ENCODE measurements at regions not wholly inside any gene's neighbourhood (a gene's known extent, or its start where the extent isn't known, plus 50 kb on each side); places are given as distances from the start of the nearest gene placed in this dataset.

- TF ChIP-seq CTCF (IDR thresholded peaks at IDR 0.05; ENCODE audit: low read depth, low read length, missing input control) (no peak), RAD21 (IDR thresholded peaks at IDR 0.05) (no peak)
- TF ChIP-seq, protein P1, sequence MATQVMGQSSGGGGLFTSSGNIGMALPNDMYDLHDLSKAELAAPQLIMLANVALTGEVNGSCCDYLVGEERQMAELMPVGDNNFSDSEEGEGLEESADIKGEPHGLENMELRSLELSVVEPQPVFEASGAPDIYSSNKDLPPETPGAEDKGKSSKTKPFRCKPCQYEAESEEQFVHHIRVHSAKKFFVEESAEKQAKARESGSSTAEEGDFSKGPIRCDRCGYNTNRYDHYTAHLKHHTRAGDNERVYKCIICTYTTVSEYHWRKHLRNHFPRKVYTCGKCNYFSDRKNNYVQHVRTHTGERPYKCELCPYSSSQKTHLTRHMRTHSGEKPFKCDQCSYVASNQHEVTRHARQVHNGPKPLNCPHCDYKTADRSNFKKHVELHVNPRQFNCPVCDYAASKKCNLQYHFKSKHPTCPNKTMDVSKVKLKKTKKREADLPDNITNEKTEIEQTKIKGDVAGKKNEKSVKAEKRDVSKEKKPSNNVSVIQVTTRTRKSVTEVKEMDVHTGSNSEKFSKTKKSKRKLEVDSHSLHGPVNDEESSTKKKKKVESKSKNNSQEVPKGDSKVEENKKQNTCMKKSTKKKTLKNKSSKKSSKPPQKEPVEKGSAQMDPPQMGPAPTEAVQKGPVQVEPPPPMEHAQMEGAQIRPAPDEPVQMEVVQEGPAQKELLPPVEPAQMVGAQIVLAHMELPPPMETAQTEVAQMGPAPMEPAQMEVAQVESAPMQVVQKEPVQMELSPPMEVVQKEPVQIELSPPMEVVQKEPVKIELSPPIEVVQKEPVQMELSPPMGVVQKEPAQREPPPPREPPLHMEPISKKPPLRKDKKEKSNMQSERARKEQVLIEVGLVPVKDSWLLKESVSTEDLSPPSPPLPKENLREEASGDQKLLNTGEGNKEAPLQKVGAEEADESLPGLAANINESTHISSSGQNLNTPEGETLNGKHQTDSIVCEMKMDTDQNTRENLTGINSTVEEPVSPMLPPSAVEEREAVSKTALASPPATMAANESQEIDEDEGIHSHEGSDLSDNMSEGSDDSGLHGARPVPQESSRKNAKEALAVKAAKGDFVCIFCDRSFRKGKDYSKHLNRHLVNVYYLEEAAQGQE (IDR thresholded peaks at IDR 0.05), result no peak
- TF ChIP-seq, protein P2, sequence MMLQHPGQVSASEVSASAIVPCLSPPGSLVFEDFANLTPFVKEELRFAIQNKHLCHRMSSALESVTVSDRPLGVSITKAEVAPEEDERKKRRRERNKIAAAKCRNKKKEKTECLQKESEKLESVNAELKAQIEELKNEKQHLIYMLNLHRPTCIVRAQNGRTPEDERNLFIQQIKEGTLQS (IDR thresholded peaks at IDR 0.05), result no peak
These were observed 100.2 kb upstream of the PRICKLE1 start for GRCh38 chr12:42689699-42690098.

All from liver (tissue), 3 donors.